ENCODE measurements at regions not wholly inside any gene's neighbourhood (a gene's known extent, or its start where the extent isn't known, plus 50 kb on each side); places are given as distances from the start of the nearest gene placed in this dataset.

DNA sequence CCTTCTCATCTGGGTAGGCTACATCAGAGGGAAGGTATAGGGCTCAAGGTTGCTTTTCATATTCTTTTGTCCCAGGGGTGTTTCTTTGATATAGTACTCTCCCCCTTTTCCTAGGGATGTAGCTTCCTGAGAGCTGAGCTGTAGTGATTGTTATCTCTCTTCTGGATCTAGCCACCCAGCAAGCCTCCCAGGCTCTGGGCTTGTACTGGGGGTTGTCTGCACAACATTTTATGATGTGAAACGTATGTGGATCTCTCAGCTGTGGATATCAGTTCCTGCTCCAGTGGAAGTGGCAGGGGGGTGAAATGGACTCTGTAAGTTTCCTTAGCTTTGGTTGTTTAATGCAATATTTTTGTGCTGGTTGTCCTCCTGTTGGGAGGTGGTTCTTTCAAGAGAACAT lies 437.3 kb upstream of the SYNCRIP start:
- TF ChIP-seq, protein P1, sequence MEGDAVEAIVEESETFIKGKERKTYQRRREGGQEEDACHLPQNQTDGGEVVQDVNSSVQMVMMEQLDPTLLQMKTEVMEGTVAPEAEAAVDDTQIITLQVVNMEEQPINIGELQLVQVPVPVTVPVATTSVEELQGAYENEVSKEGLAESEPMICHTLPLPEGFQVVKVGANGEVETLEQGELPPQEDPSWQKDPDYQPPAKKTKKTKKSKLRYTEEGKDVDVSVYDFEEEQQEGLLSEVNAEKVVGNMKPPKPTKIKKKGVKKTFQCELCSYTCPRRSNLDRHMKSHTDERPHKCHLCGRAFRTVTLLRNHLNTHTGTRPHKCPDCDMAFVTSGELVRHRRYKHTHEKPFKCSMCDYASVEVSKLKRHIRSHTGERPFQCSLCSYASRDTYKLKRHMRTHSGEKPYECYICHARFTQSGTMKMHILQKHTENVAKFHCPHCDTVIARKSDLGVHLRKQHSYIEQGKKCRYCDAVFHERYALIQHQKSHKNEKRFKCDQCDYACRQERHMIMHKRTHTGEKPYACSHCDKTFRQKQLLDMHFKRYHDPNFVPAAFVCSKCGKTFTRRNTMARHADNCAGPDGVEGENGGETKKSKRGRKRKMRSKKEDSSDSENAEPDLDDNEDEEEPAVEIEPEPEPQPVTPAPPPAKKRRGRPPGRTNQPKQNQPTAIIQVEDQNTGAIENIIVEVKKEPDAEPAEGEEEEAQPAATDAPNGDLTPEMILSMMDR (IDR thresholded peaks at IDR 0.05), result no peak
- TF ChIP-seq ZFX (IDR thresholded peaks at IDR 0.05; ENCODE audit: borderline replicate concordance), result no peak

All from 22Rv1 (cell line).